Spleen (tissue), 11 donors: ENCODE measurements at regions not wholly inside any gene's neighbourhood (a gene's known extent, or its start where the extent isn't known, plus 50 kb on each side); places are given as distances from the start of the nearest gene placed in this dataset.

Experiments used
- DNase-seq: peaks from one replicate; pipeline ENCODE4 v3.0.0-alpha.2; 2020
- H3K27ac ChIP-seq, 8 donors: fragments of 200-600 bp; sonication (generic) in 7 of 8; 1 replicate in 4 of 8; 2 replicates in 4 of 8; pipeline versions ENCODE4 v1.5.0 to v1.8.0; 2016 to 2021; ENCODE audit warnings: inconsistent platforms in 4 of 8, mild to moderate bottlenecking in 4 of 8, moderate library complexity in 1 of 8
- H3K27me3 ChIP-seq, 7 donors: fragments of 200-600 bp; sonication (generic) in 6 of 7; replicated peaks in 1 of 7; 1 replicate in 4 of 7; 2 replicates in 3 of 7; pipeline versions ENCODE4 v1.5.0 to v1.8.0; 2016 to 2021; ENCODE audit warnings: inconsistent platforms in 3 of 7, mild to moderate bottlenecking in 1 of 7
- H3K36me3 ChIP-seq, 6 donors: fragments of 200-600 bp; sonication (generic) in 5 of 6; 1 replicate in 4 of 6; 2 replicates in 2 of 6; pipeline versions ENCODE4 v1.5.0 to v1.8.0; 2016 to 2021; ENCODE audit warnings: inconsistent platforms in 2 of 6
- H3K4me1 ChIP-seq, 6 donors: fragments of 200-600 bp; sonication (generic) in 5 of 6; 1 replicate in 3 of 6; 2 replicates in 3 of 6; pipeline versions ENCODE4 v1.5.0 to v1.8.0; 2016 to 2021; ENCODE audit warnings: inconsistent platforms in 3 of 6
- H3K4me3 ChIP-seq, 8 donors: fragments of 200-600 bp; sonication (generic) in 7 of 8; 1 replicate in 4 of 8; 2 replicates in 4 of 8; pipeline versions ENCODE4 v1.5.0 to v1.8.0; 2016 to 2021; ENCODE audit warnings: inconsistent platforms in 4 of 8, mild to moderate bottlenecking in 4 of 8, moderate library complexity in 2 of 8
- H3K9me3 ChIP-seq, 8 donors: fragments of 200-600 bp; sonication (generic) in 7 of 8; 1 replicate in 4 of 8; 2 replicates in 4 of 8; pipeline versions ENCODE4 v1.5.0 to v1.8.0; 2016 to 2021; ENCODE audit warnings: inconsistent platforms in 4 of 8
- CTCF ChIP-seq, 11 experiments: fragments of 200-600 bp in 7 of 11; fragments of 450-650 bp in 4 of 11; sonication (generic) in 4 of 11; IDR thresholded peaks in 8 of 11; conservative IDR thresholded peaks in 3 of 11; 1 replicate in 7 of 11; 2 replicates in 4 of 11; pipeline versions ENCODE4 v1.4.0 to v1.8.0; 2016 to 2021; ENCODE audit warnings: antibody characterized with exemption in 11 of 11, inconsistent platforms in 4 of 11, mild to moderate bottlenecking in 1 of 11
- POLR2A ChIP-seq, 3 donors: fragments of 450-650 bp; IDR thresholded peaks; one replicate each; pipeline ENCODE4 v1.5.1; 2017; ENCODE audit warnings: antibody characterized with exemption in 3 of 3, mild to moderate bottlenecking in 1 of 3
- POLR2AphosphoS5 ChIP-seq, 3 donors: sonication (generic); formaldehyde crosslinking; IDR thresholded peaks; one replicate each; pipeline ENCODE4 v1.5.1; 2017; ENCODE audit warnings: antibody characterized with exemption in 3 of 3
- WGBS, 5 donors: extraction: QIAGEN DNeasy Blood & Tissue Kit in 3 of 5; methylation state at CpG; one replicate each; pipeline versions ENCODE4 v1.1.5 to v1.1.7; 2013 to 2018; 5-methylcytosine and 5-hydroxymethylcytosine counted together
- intact Hi-C: fragments of 100-400 bp; cut with DNase I; formaldehyde crosslinking; loops from one replicate; pipeline ENCODE4 v1.15.0; 2023; ENCODE audit warnings: low total_unique reads
- donor health status: healthy with polysubstance abuse.
- donor health status: DM: no; HTN: no; CAD: no; lungs with moderate emphysema.
- donor health status: DM: no; HTN: no; CAD: no.
- donor health status: Bipolar disorder and iron deficiency.
- donor health status: healthy.
- donor health status: DM: no; HTN: no; CAD: no.
- donor health status: DM: yes; HTN: yes; CAD: no.

GRCh38 chr12:107619831-107620230 lies 65.8 kb upstream of the PWP1 start:
- 76 to 88% (median 82%) methylated on average over 13 of the region's 13 CpGs for WGBS, 5 donors
- intact Hi-C loops, result no loop called here
- Histone ChIP-seq H3K4me3 (no peak overlapping the region), H3K36me3 (no peaks in the 10 kb centered on the region), H3K27me3 (no peaks in the 10 kb centered on the region), H3K9me3 (peaks cover 0 to 9% (median 6%) of the 10 kb centered on the region in 8 donors), H3K4me1 (no peaks in the 10 kb centered on the region), H3K27ac (no peak overlapping the region)
- DNase-seq, result no peak
- TF ChIP-seq CTCF (IDR thresholded peaks at IDR 0.05 in 8 of 11, conservative IDR thresholded peaks at IDR 0.05 in 3 of 11) (no peak), POLR2AphosphoS5 (IDR thresholded peaks at IDR 0.05) (no peak), POLR2A (IDR thresholded peaks at IDR 0.05) (no peak)

DNA sequence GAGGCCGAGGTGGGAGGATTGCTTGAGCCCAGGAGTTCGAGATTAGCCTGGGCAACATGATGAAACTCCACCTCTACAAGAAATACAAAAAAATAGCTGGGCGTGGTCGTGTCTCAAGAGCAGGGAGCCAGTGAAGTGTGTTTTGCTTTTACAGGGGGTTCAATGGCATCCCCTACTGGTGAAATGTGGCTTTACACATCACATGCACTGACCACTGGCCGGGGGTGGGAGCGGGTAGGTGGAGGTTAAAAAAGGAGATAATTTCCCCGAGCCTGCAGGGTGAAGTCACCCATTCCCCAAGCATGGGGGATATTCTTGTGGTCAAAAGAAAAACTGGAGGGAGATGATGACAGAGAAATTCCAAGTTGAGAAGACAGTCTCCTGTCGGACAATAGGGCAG lies 63.6 kb upstream of the PWP1 start:
- H3K27ac ChIP-seq, result no peak overlapping the region
- no peaks in the 10 kb centered on the region for H3K27me3 ChIP-seq
- DNase-seq, result no peak
- no peak overlapping the region for H3K4me3 ChIP-seq
- no peaks in the 10 kb centered on the region for H3K36me3 ChIP-seq
- H3K4me1 ChIP-seq, result no peaks in the 10 kb centered on the region
- intact Hi-C loops, result no loop called here
- H3K9me3 ChIP-seq, result peaks cover 0 to 18% (median 13%) of the 10 kb centered on the region in 8 donors
- TF ChIP-seq CTCF (IDR thresholded peaks at IDR 0.05 in 8 of 11, conservative IDR thresholded peaks at IDR 0.05 in 3 of 11) (peak in 5 of 11 experiments; percentile 14 to 43 (median 28)), POLR2AphosphoS5 (IDR thresholded peaks at IDR 0.05) (no peak)
- 62 to 79% (median 68%) methylated on average over 8 of the region's 8 CpGs for WGBS, 5 donors

DNA sequence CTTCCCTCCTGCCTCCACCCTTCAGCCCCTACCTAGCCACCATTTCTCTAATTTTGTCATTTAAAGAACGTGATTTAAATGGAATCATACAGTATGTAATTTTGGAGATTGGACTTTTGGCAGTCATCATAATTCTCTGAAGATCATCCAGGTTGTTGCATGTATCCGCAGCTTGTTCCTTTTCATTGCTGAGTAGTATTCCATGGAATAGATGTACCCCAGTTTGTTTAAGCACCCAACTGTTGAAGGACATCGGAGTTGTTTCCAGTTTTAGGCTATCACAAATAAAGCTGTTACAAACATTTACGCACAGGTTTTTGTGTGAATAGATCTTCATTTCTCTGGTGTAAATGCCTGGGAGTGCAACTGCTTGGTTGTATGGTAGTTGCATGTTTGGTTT lies 61.1 kb upstream of the PWP1 start:
- peaks cover 0 to 18% (median 13%) of the 10 kb centered on the region in 8 donors for H3K9me3 ChIP-seq
- TF ChIP-seq POLR2A (IDR thresholded peaks at IDR 0.05) (no peak), CTCF (IDR thresholded peaks at IDR 0.05 in 8 of 11, conservative IDR thresholded peaks at IDR 0.05 in 3 of 11) (no peak), POLR2AphosphoS5 (IDR thresholded peaks at IDR 0.05) (no peak)
- H3K4me3 ChIP-seq, result no peak overlapping the region
- DNase-seq, result no peak
- H3K27ac ChIP-seq, result no peak overlapping the region
- no peaks in the 10 kb centered on the region for H3K4me1 ChIP-seq
- 93 to 98% (median 94%) methylated on average over 4 of the region's 4 CpGs for WGBS, 5 donors
- H3K27me3 ChIP-seq, result no peaks in the 10 kb centered on the region
- H3K36me3 ChIP-seq, result no peaks in the 10 kb centered on the region
- intact Hi-C loops, result no loop called here

GRCh38 chr12:107631715-107632114 lies 53.9 kb upstream of the PWP1 start:
- no peaks in the 10 kb centered on the region for H3K27me3 ChIP-seq
- no peak overlapping the region for H3K27ac ChIP-seq
- 73 to 87% (median 79%) methylated on average over 3 of the region's 3 CpGs for WGBS, 5 donors
- no peak overlapping the region for H3K4me3 ChIP-seq
- intact Hi-C loops, result no loop called here
- H3K36me3 ChIP-seq, result no peaks in the 10 kb centered on the region
- TF ChIP-seq CTCF (IDR thresholded peaks at IDR 0.05 in 8 of 11, conservative IDR thresholded peaks at IDR 0.05 in 3 of 11) (no peak), POLR2A (IDR thresholded peaks at IDR 0.05) (no peak), POLR2AphosphoS5 (IDR thresholded peaks at IDR 0.05) (no peak)
- no peak for DNase-seq
- H3K4me1 ChIP-seq, result no peaks in the 10 kb centered on the region
- H3K9me3 ChIP-seq, result peaks cover 0 to 6% (median 0%) of the 10 kb centered on the region in 8 donors
